ENCODE measurements at regions not wholly inside any gene's neighbourhood (a gene's known extent, or its start where the extent isn't known, plus 50 kb on each side); places are given as distances from the start of the nearest gene placed in this dataset.

DNA sequence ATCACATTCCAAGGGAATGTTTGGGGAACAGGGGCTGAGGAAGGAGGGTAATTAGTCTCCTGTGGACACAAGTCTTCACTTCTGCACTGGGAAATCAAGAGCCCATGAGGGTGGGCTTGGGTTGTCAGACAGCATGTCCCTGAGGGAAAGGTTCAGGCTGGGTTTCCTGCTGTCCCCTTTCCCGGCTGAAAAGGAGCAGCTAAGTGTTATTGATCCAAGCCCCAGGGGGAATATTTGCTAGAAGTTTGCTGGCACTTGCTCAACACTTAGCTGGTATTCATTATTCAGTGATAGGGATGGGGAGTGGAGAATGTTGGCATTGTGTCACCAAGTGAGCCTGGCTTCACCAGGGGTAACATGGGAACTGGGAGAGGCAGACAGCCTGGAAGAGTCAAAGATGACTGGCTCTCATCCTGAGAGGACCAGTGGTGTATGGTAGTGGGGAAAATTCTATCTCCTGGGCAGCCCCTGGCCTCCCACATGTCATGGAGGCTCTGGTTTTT is 344.4 kb upstream of the PODXL start:
- H3K56ac ChIP-seq (ENCODE audit: extremely low read depth, insufficient read depth, low read length), result no peak overlapping the region
- no peak overlapping the region for H4K8ac ChIP-seq (ENCODE audit: low read depth in 2 of 2, low read length in 2 of 2)
- no peaks in the 10 kb centered on the region for H3K36me3 ChIP-seq (ENCODE audit: control insufficient read depth, insufficient read depth, low read length)
- POLR2A ChIA-PET (ENCODE audit: unreplicated experiment), result no interaction called here
- H3K4me1 ChIP-seq (ENCODE audit: control insufficient read depth, insufficient read depth, low read length), result no peaks in the 10 kb centered on the region
- no peak overlapping the region for H2AK9ac ChIP-seq (replicated peaks; ENCODE audit: low read depth, low read length, poor library complexity)
- no peak overlapping the region for H3K4ac ChIP-seq (ENCODE audit: low read depth, low read length)
- no peak overlapping the region for H3K27ac ChIP-seq (ENCODE audit: insufficient read depth, low read length)
- no peak overlapping the region for H3K14ac ChIP-seq (replicated peaks; ENCODE audit: low read depth, low read length)
- TF ChIP-seq CHD1 (IDR thresholded peaks at IDR 0.05; ENCODE audit: low read depth, low read length) (no peak), RCOR1 (IDR thresholded peaks at IDR 0.05; ENCODE audit: insufficient replicate concordance, low read length) (no peak), MXI1 (IDR thresholded peaks at IDR 0.05; ENCODE audit: borderline replicate concordance, low read depth, low read length) (no peak), MAZ (IDR thresholded peaks at IDR 0.05; ENCODE audit: borderline replicate concordance, low read depth, low read length) (no peak), RAD21 (IDR thresholded peaks at IDR 0.05; ENCODE audit: low read length) (no peak), MAFK (IDR thresholded peaks at IDR 0.05; ENCODE audit: low read depth, low read length) (no peak), NFE2L2 (IDR thresholded peaks at IDR 0.05; ENCODE audit: low read depth, low read length) (no peak), SMC3 (IDR thresholded peaks at IDR 0.05; ENCODE audit: low read depth, low read length) (no peak), FOS (IDR thresholded peaks at IDR 0.05; ENCODE audit: low read depth, low read length) (no peak), POLR2A (IDR thresholded peaks at IDR 0.05; ENCODE audit: low read depth, low read length) (no peak), CEBPB (IDR thresholded peaks at IDR 0.05; ENCODE audit: low read depth, low read length) (no peak), BHLHE40 (IDR thresholded peaks at IDR 0.05; ENCODE audit: low read depth, low read length) (no peak), RFX5 (IDR thresholded peaks at IDR 0.05; ENCODE audit: low read depth, low read length) (no peak)
- TF ChIP-seq, protein P1, sequence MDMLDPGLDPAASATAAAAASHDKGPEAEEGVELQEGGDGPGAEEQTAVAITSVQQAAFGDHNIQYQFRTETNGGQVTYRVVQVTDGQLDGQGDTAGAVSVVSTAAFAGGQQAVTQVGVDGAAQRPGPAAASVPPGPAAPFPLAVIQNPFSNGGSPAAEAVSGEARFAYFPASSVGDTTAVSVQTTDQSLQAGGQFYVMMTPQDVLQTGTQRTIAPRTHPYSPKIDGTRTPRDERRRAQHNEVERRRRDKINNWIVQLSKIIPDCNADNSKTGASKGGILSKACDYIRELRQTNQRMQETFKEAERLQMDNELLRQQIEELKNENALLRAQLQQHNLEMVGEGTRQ (IDR thresholded peaks at IDR 0.05; ENCODE audit: low read depth, low read length), result no peak
- TF ChIP-seq, protein P2, sequence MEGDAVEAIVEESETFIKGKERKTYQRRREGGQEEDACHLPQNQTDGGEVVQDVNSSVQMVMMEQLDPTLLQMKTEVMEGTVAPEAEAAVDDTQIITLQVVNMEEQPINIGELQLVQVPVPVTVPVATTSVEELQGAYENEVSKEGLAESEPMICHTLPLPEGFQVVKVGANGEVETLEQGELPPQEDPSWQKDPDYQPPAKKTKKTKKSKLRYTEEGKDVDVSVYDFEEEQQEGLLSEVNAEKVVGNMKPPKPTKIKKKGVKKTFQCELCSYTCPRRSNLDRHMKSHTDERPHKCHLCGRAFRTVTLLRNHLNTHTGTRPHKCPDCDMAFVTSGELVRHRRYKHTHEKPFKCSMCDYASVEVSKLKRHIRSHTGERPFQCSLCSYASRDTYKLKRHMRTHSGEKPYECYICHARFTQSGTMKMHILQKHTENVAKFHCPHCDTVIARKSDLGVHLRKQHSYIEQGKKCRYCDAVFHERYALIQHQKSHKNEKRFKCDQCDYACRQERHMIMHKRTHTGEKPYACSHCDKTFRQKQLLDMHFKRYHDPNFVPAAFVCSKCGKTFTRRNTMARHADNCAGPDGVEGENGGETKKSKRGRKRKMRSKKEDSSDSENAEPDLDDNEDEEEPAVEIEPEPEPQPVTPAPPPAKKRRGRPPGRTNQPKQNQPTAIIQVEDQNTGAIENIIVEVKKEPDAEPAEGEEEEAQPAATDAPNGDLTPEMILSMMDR (conservative IDR thresholded peaks at IDR 0.05; ENCODE audit: low read depth, low read length), result no peak
- TF ChIP-seq, protein P3, sequence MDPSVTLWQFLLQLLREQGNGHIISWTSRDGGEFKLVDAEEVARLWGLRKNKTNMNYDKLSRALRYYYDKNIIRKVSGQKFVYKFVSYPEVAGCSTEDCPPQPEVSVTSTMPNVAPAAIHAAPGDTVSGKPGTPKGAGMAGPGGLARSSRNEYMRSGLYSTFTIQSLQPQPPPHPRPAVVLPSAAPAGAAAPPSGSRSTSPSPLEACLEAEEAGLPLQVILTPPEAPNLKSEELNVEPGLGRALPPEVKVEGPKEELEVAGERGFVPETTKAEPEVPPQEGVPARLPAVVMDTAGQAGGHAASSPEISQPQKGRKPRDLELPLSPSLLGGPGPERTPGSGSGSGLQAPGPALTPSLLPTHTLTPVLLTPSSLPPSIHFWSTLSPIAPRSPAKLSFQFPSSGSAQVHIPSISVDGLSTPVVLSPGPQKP (IDR thresholded peaks at IDR 0.05; ENCODE audit: borderline replicate concordance, low read depth, low read length), result no peak
- no peak for DNase-seq
- H3K27me3 ChIP-seq (ENCODE audit: control insufficient read depth, insufficient read depth, low read length), result no peaks in the 10 kb centered on the region
- no peak overlapping the region for H4K5ac ChIP-seq (ENCODE audit: low read depth, low read length)
- no peak overlapping the region for H4K91ac ChIP-seq (ENCODE audit: insufficient read depth, low read depth, low read length)
- CTCF ChIA-PET, result interaction anchor here (1.0 kb wide), 1 partner anchor 13 kb away, joined by 3 read pairs; no protein-coding TSS in a partner anchor
- H3K4me3 ChIP-seq (ENCODE audit: insufficient read depth, low read depth, low read length), result no peak overlapping the region
- no peak overlapping the region for H2BK120ac ChIP-seq (ENCODE audit: low read depth, low read length)
- no peaks in the 10 kb centered on the region for H3K79me1 ChIP-seq (ENCODE audit: low read depth in 1 of 2, low read length in 2 of 2)
- H3K4me2 ChIP-seq (ENCODE audit: low read depth, low read length), result no peak overlapping the region
- ATAC-seq (ENCODE audit: low read depth), result no peak
- 33% methylated on average over 1 of the region's 1 CpG; no CpG with 5 or more reads in 1 of the 2 experiments for WGBS, 2 experiments (ENCODE audit: extremely low coverage in 2 of 2, insufficient read length in 1 of 2)
- H3K18ac ChIP-seq (ENCODE audit: low read depth, low read length), result no peak overlapping the region
- BruUV-seq (replicated peaks), result no TSS peak
- no peak overlapping the region for H2BK20ac ChIP-seq (ENCODE audit: low read depth, low read length)
- H2AK5ac ChIP-seq (ENCODE audit: low read depth, low read length), result no peak overlapping the region
- H2BK5ac ChIP-seq (ENCODE audit: low read depth, low read length, poor library complexity, severe bottlenecking), result no peak overlapping the region
- dilution Hi-C loops (cut with HindIII; ENCODE audit: low sequenced_read_pairs, unreplicated experiment) (no loop called here), intact Hi-C loops (cut with micrococcal nuclease) (no loop called here), in situ Hi-C loops (cut with MboI; ENCODE audit: low sequenced_read_pairs) (no loop called here)
- no peak overlapping the region for H2AFZ ChIP-seq (replicated peaks; ENCODE audit: low read length, poor library complexity)
- H3K23ac ChIP-seq (ENCODE audit: low read depth, low read length), result no peak overlapping the region
- H3K9me1 ChIP-seq (ENCODE audit: insufficient read depth, low read length), result no peaks in the 10 kb centered on the region
- no peaks in the 10 kb centered on the region for H4K20me1 ChIP-seq (ENCODE audit: insufficient read depth, low read length)
- H3K9ac ChIP-seq (ENCODE audit: low read depth, low read length), result no peak overlapping the region
- no peak overlapping the region for H2BK15ac ChIP-seq (ENCODE audit: low read depth, low read length)
- H3K9me3 ChIP-seq (ENCODE audit: control insufficient read depth, insufficient read depth, low read length), result no peaks in the 10 kb centered on the region

Measured in IMR-90 (cell line).